ENCODE measurements at regions not wholly inside any gene's neighbourhood (a gene's known extent, or its start where the extent isn't known, plus 50 kb on each side); places are given as distances from the start of the nearest gene placed in this dataset.

- TF ChIP-seq EP300 (IDR thresholded peaks at IDR 0.05) (no peak), RAD21 (conservative IDR thresholded peaks at IDR 0.05 in 1 of 2, IDR thresholded peaks at IDR 0.05 in 1 of 2) (no peak), CEBPB (IDR thresholded peaks at IDR 0.05) (no peak), HOXB5 (CRISPR knock-in tag; IDR thresholded peaks at IDR 0.05) (no peak), RFX5 (IDR thresholded peaks at IDR 0.05) (no peak), FOSL2 (IDR thresholded peaks at IDR 0.05) (no peak), FOSL2 (CRISPR knock-in tag; IDR thresholded peaks at IDR 0.05) (no peak), ZFP36 (IDR thresholded peaks at IDR 0.05; ENCODE audit: borderline replicate concordance, partially characterized antibody) (no peak), NR3C1 (IDR thresholded peaks at IDR 0.05) (no peak), CHD2 (IDR thresholded peaks at IDR 0.05; ENCODE audit: low read length, partially characterized antibody) (no peak), HDAC2 (IDR thresholded peaks at IDR 0.05) (no peak)
- TF ChIP-seq, protein P1, sequence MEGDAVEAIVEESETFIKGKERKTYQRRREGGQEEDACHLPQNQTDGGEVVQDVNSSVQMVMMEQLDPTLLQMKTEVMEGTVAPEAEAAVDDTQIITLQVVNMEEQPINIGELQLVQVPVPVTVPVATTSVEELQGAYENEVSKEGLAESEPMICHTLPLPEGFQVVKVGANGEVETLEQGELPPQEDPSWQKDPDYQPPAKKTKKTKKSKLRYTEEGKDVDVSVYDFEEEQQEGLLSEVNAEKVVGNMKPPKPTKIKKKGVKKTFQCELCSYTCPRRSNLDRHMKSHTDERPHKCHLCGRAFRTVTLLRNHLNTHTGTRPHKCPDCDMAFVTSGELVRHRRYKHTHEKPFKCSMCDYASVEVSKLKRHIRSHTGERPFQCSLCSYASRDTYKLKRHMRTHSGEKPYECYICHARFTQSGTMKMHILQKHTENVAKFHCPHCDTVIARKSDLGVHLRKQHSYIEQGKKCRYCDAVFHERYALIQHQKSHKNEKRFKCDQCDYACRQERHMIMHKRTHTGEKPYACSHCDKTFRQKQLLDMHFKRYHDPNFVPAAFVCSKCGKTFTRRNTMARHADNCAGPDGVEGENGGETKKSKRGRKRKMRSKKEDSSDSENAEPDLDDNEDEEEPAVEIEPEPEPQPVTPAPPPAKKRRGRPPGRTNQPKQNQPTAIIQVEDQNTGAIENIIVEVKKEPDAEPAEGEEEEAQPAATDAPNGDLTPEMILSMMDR (IDR thresholded peaks at IDR 0.05) = no peak
- TF ChIP-seq, protein P2, sequence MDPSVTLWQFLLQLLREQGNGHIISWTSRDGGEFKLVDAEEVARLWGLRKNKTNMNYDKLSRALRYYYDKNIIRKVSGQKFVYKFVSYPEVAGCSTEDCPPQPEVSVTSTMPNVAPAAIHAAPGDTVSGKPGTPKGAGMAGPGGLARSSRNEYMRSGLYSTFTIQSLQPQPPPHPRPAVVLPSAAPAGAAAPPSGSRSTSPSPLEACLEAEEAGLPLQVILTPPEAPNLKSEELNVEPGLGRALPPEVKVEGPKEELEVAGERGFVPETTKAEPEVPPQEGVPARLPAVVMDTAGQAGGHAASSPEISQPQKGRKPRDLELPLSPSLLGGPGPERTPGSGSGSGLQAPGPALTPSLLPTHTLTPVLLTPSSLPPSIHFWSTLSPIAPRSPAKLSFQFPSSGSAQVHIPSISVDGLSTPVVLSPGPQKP (IDR thresholded peaks at IDR 0.05; ENCODE audit: low read depth, low read length) = no peak
Observed at GRCh38 chrX:63471004-63471403, 119.9 kb upstream of the SPIN4 start.
